ENCODE measurements at regions not wholly inside any gene's neighbourhood (a gene's known extent, or its start where the extent isn't known, plus 50 kb on each side); places are given as distances from the start of the nearest gene placed in this dataset.

DNA sequence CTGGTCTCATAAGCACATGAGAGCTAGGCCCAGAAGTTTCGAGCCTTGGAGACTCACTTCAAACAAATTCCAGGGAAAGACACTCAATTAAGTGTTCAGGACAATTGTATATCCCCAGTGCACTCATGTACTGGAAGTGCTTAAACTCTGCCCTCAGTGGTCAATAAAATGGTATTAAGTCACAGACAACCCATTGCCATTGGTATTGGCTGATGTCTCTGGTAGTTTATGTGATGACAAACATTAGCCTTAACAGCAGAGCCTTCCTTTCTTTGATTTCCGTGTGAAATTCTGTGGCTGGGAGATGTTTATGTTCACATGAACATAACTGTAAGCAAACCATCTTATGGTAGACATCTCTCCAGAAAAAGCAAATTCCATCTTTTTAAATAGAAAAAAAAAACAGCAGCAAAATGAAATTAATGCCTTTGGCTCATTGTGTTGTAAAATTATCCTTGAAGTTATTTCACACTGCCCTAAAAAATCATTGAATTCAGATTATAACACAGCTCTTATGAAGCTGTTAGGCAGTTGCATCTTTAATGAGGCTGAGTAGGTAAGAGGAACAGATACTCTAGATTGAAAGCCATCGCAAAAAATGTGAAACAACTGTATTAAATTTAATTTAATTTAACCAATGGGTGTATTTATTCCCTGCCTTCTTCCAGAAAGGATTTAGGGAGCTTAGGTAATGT, 216.2 kb upstream of the PLEKHG7 start:
- H3K4me1 ChIP-seq = peaks cover 0 to 18% (median 0%) of the 10 kb centered on the region in 4 donors
- intact Hi-C loops (cut with DNase I; ENCODE audit: low total_unique reads) = no loop called here
- DNase-seq = no peak

GRCh38 chr12:92485351-92486348, 217.1 kb upstream of the PLEKHG7 start:
- H3K4me1 ChIP-seq = peaks cover 0 to 18% (median 0%) of the 10 kb centered on the region in 4 donors
- intact Hi-C loops (cut with DNase I; ENCODE audit: low total_unique reads) = no loop called here
- no peak overlapping the region for H3K4me3 ChIP-seq
- no peak for TF ChIP-seq CTCF (IDR thresholded peaks at IDR 0.05)
- peak overlapping the region in 1 of 2 donors; percentile 35 for H3K27ac ChIP-seq
- no peaks in the 10 kb centered on the region for H3K9me3 ChIP-seq
- no peak for DNase-seq
- H3K27me3 ChIP-seq = no peaks in the 10 kb centered on the region
- H3K36me3 ChIP-seq = no peaks in the 10 kb centered on the region

More for the DNA sequence above, 216.2 kb upstream of the PLEKHG7 start:
- Histone ChIP-seq H3K27me3 (no peaks in the 10 kb centered on the region), H3K27ac (no peak overlapping the region), H3K4me3 (no peak overlapping the region), H3K36me3 (no peaks in the 10 kb centered on the region), H3K9me3 (peaks cover 0 to 1% (median 0%) of the 10 kb centered on the region in 3 donors)
- no peak for TF ChIP-seq CTCF (IDR thresholded peaks at IDR 0.05)

DNA sequence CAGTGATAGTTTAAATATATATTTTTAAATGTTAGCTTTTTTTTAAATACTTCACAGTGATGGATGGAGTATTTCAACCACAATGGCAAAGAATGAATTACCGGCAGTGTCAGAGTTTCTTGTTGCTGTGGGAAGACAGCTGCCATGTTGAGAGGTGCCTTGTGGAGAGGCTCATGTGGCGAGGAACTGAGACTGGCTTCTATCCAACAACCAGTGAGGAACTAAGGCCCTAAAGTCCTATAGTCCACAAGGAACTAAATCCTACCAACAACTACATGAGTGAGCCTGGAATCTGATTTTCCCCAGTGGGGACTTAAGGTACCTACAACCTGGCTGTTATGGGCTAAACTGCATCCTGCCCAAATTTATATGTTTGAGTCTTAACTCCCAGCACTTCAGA, 220.2 kb upstream of the PLEKHG7 start:
- Histone ChIP-seq H3K4me3 (no peak overlapping the region), H3K27ac (no peak overlapping the region), H3K36me3 (no peaks in the 10 kb centered on the region), H3K9me3 (no peaks in the 10 kb centered on the region), H3K4me1 (peaks cover 0 to 18% (median 0%) of the 10 kb centered on the region in 4 donors), H3K27me3 (no peaks in the 10 kb centered on the region)
- intact Hi-C loops (cut with DNase I; ENCODE audit: low total_unique reads) = no loop called here
- peak in 1 of 2 donors; percentile 21 for DNase-seq
- TF ChIP-seq CTCF (IDR thresholded peaks at IDR 0.05) = no peak

DNA sequence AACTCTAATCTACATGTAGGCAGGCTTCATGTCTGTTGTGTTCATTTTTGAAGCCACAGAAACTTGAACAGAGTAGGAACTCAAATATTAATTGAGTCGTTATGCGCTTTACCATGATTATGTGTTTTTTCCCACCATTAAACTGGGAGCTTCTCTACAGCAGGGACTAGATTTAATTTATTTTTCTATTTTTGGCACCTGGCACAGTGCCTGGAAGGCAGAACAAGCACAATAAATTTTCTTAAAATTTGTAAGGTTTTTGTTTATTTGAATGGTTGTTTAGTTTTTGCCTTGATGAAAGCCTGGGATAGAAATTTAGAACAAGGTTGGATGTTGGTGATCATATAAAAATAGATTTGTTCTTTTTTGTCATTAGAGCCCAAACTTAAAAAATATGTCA, 221.7 kb upstream of the PLEKHG7 start:
- no peaks in the 10 kb centered on the region for H3K9me3 ChIP-seq
- no peaks in the 10 kb centered on the region for H3K36me3 ChIP-seq
- no peak overlapping the region for H3K4me3 ChIP-seq
- TF ChIP-seq CTCF (IDR thresholded peaks at IDR 0.05) = no peak
- no peak overlapping the region for H3K27ac ChIP-seq
- peaks cover 0 to 13% (median 0%) of the 10 kb centered on the region in 4 donors for H3K4me1 ChIP-seq
- no peaks in the 10 kb centered on the region for H3K27me3 ChIP-seq
- intact Hi-C loops (cut with DNase I; ENCODE audit: low total_unique reads) = no loop called here
- no peak for DNase-seq

DNA sequence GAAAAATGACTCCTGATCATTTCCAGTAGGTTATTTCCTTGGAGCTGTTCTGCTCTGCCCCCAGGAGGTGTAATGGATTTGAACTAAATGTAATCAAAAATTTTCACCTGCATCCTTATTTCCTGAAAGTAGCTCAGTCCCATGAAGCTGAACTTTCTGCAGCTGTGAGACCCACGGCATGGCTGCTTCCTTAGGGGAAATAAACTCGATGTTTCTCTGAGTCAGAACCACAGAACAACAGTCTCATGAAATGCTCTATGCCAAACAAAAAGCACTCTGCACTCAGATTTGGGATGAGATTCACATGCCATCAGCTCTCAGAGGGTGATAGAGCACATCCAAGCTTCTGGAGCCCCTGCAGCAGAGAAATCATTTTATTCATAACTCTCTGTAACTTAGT, 224.1 kb upstream of the PLEKHG7 start:
- intact Hi-C loops (cut with DNase I; ENCODE audit: low total_unique reads) = no loop called here
- TF ChIP-seq CTCF (IDR thresholded peaks at IDR 0.05) = no peak
- H3K4me3 ChIP-seq = no peak overlapping the region
- no peak overlapping the region for H3K27ac ChIP-seq
- H3K27me3 ChIP-seq = no peaks in the 10 kb centered on the region
- no peaks in the 10 kb centered on the region for H3K36me3 ChIP-seq
- H3K9me3 ChIP-seq = no peaks in the 10 kb centered on the region
- no peak for DNase-seq
- no peaks in the 10 kb centered on the region for H3K4me1 ChIP-seq
